ENCODE measurements at regions not wholly inside any gene's neighbourhood (a gene's known extent, or its start where the extent isn't known, plus 50 kb on each side); places are given as distances from the start of the nearest gene placed in this dataset.

DNA sequence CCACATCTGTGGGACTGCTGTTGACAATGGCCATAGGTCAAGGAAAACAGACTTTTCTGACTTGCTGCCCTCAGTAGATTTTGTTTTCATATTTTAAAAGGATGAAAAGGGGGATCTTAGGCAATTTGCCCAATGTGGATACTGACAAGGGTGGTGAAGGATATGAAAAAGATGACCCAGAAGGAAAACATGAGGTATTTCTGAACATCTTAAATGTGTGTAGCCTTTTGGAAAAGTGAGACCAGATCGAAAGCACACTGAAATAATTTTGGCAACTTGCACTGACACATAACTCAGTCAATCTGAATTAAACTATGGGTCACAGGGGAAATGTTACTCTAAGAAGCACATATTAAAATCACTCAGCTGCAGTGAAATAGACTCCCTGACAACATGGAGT, 1793.0 kb upstream of the ACO1 start:
- H4K8ac ChIP-seq (ENCODE audit: extremely low read depth, insufficient read depth, low read length) = no peak overlapping the region
- CTCF ChIA-PET (ENCODE audit: partially characterized antibody) = no interaction called here
- H3K56ac ChIP-seq (replicated peaks; ENCODE audit: insufficient read length, low read depth, low read length) = no peak overlapping the region
- no peak overlapping the region for H4K91ac ChIP-seq (replicated peaks; ENCODE audit: insufficient read length, low read length)
- FAIRE-seq = no peak
- no peak overlapping the region for H3K14ac ChIP-seq (ENCODE audit: insufficient read length)
- H3K27ac ChIP-seq (ENCODE audit: low read depth, low read length) = no peak overlapping the region
- no peaks in the 10 kb centered on the region for H3K79me2 ChIP-seq (ENCODE audit: control insufficient read depth in 1 of 2, insufficient read depth in 2 of 2, low read length in 2 of 2)
- POLR2A ChIA-PET (ENCODE audit: partially characterized antibody) = no interaction called here
- H2AK5ac ChIP-seq (ENCODE audit: low read depth, low read length) = no peak overlapping the region
- no peak overlapping the region for H2BK12ac ChIP-seq (ENCODE audit: low read depth, low read length)
- no peaks in the 10 kb centered on the region for H4K20me1 ChIP-seq (replicated peaks in 1 of 2; ENCODE audit: control insufficient read depth in 1 of 2, insufficient read depth in 2 of 2, low read length in 2 of 2)
- H3K23ac ChIP-seq (ENCODE audit: insufficient read length) = no peak overlapping the region
- no peak overlapping the region for H2BK20ac ChIP-seq (ENCODE audit: low read length)
- H3K9me3 ChIP-seq (ENCODE audit: insufficient read depth in 2 of 2, low read depth in 1 of 2, low read length in 1 of 2) = no peaks in the 10 kb centered on the region
- H3K36me3 ChIP-seq (ENCODE audit: control insufficient read depth in 2 of 4, insufficient read depth in 4 of 4, low read length in 3 of 4) = no peaks in the 10 kb centered on the region
- no peak overlapping the region for H3K4ac ChIP-seq (replicated peaks; ENCODE audit: insufficient read length, low read depth, low read length)
- 94% methylated on average over 1 of the region's 1 CpG; no CpG with 5 or more reads in 1 of the 2 experiments for whole genome bisulfite sequencing, 2 experiments (ENCODE audit: extremely low coverage in 1 of 2, insufficient coverage in 1 of 2, insufficient read length in 1 of 2, insufficient replicate concordance in 2 of 2, low coverage in 1 of 2, low lambda C conversion rate in 2 of 2, missing lambda C conversion rate in 1 of 2)
- H3K4me3 ChIP-seq (ENCODE audit: extremely low read depth in 1 of 4, insufficient read depth in 2 of 4, low read depth in 3 of 4, low read length in 4 of 4) = no peak overlapping the region
- H4K5ac ChIP-seq (ENCODE audit: insufficient read length, low read depth, low read length) = no peak overlapping the region
- H2AFZ ChIP-seq (ENCODE audit: low read length) = no peak overlapping the region
- H3K23me2 ChIP-seq (ENCODE audit: low read depth, low read length) = no peaks in the 10 kb centered on the region
- no peak overlapping the region for H3K4me2 ChIP-seq (ENCODE audit: insufficient read depth in 1 of 2, low read depth in 2 of 2, low read length in 2 of 2)
- H2BK5ac ChIP-seq (ENCODE audit: low read depth, low read length) = no peak overlapping the region
- no peaks in the 10 kb centered on the region for H3K27me3 ChIP-seq (replicated peaks in 1 of 4; ENCODE audit: control insufficient read depth in 3 of 4, extremely low read depth in 1 of 4, insufficient read depth in 3 of 4, low read length in 3 of 4)
- H3K4me1 ChIP-seq (replicated peaks in 1 of 4; ENCODE audit: control insufficient read depth in 3 of 4, insufficient read depth in 4 of 4, low read length in 3 of 4) = no peaks in the 10 kb centered on the region
- H2BK15ac ChIP-seq (ENCODE audit: low read length) = no peak overlapping the region
- no peak overlapping the region for H3K9ac ChIP-seq (replicated peaks in 1 of 4; ENCODE audit: extremely low read depth in 1 of 4, low read depth in 3 of 4, low read length in 3 of 4)
- no peak overlapping the region for H2BK120ac ChIP-seq (replicated peaks; ENCODE audit: low read depth, low read length)
- no peaks in the 10 kb centered on the region for H3K79me1 ChIP-seq (ENCODE audit: low read depth, low read length)
- no peak for DNase-seq (ENCODE audit: low read depth in 1 of 2, low spot score in 2 of 2)
- TF ChIP-seq RFX5 (IDR thresholded peaks at IDR 0.05; ENCODE audit: borderline replicate concordance, low read depth, low read length) (no peak), BCL11A (IDR thresholded peaks at IDR 0.05; ENCODE audit: low read depth in 2 of 2, low read length in 2 of 2) (no peak), POU5F1 (IDR thresholded peaks at IDR 0.05; ENCODE audit: low read depth, low read length) (no peak), RNF2 (IDR thresholded peaks at IDR 0.05; ENCODE audit: borderline replicate concordance, low read depth, low read length, missing control alignments, poor library complexity, severe bottlenecking) (no peak), SIX5 (IDR thresholded peaks at IDR 0.05; ENCODE audit: low read depth, low read length) (no peak), GABPA (IDR thresholded peaks at IDR 0.05; ENCODE audit: borderline replicate concordance, insufficient read depth, low read length) (no peak), EGR1 (IDR thresholded peaks at IDR 0.05; ENCODE audit: borderline replicate concordance, low read depth, low read length) (no peak), KDM4A (IDR thresholded peaks at IDR 0.05; ENCODE audit: low read depth, low read length, severe bottlenecking) (no peak), CHD2 (IDR thresholded peaks at IDR 0.05; ENCODE audit: low read length) (no peak), SP4 (IDR thresholded peaks at IDR 0.05; ENCODE audit: low read length) (no peak), RBBP5 (IDR thresholded peaks at IDR 0.05; ENCODE audit: borderline replicate concordance, low read depth, low read length) (no peak), TBP (IDR thresholded peaks at IDR 0.05; ENCODE audit: low read depth, low read length) (no peak), CHD1 (IDR thresholded peaks at IDR 0.05; ENCODE audit: low read depth, low read length) (no peak), HDAC2 (IDR thresholded peaks at IDR 0.05; ENCODE audit: borderline replicate concordance in 1 of 2, low read depth in 2 of 2, low read length in 2 of 2) (no peak), TAF1 (IDR thresholded peaks at IDR 0.05; ENCODE audit: low read depth, low read length) (no peak), BACH1 (IDR thresholded peaks at IDR 0.05; ENCODE audit: low read length) (no peak)
- H3K18ac ChIP-seq (ENCODE audit: extremely low read depth, low read length) = no peak overlapping the region
